GM21723 (cell line): ENCODE measurements at regions not wholly inside any gene's neighbourhood (a gene's known extent, or its start where the extent isn't known, plus 50 kb on each side); places are given as distances from the start of the nearest gene placed in this dataset.
"Not testable (repeated sequence)": the region's sequence is repeated elsewhere in the genome, so short reads cannot be mapped to it uniquely, and the experiment has no call there.

Experiments
- ATAC-seq: cut with Tn5 transposase; IDR thresholded peaks from one replicate; pipeline ENCODE4 v1.9.1; 2021; ENCODE audit warnings: mild to moderate bottlenecking, moderate library complexity; ENCODE audit not compliant: unreplicated experiment

DNA sequence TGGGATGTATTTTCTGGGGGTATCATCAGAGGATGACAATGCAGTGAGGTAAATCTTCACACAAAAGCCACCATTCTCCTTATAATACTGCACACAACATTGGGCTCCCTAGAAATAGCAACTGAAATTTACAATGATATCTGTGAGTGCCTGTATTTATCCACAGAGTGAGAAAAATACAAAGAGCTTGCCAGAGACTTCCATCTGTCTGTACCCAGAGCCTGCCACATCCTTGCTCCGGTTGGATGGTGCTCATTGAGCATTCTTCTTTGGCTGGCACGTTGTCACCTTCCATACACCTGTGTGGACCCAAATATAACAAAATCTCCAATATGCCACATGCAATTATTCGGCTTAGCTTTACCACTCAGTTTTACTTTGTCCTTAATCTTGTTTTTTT lies 189.5 kb upstream of the UFM1 start:
- ATAC-seq: no peak

DNA sequence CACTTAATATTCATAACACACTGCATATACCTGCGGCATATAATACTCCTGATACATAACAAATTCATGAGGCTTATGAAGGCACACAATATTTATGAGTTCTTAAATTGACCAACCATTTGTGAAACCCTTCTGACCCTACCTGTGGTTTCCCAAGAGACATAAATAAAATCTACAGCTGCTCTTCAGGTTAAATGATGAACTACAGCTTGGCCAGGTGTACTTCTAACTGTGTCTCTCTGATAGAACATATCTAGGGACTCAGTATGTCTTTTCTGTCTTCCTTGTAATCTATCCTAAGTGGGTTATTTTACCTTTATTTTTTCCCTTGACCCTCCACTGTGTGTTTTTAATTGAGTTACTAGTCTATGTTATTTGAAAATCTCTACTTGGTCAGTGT lies 189.9 kb upstream of the UFM1 start:
- no peak for ATAC-seq

DNA sequence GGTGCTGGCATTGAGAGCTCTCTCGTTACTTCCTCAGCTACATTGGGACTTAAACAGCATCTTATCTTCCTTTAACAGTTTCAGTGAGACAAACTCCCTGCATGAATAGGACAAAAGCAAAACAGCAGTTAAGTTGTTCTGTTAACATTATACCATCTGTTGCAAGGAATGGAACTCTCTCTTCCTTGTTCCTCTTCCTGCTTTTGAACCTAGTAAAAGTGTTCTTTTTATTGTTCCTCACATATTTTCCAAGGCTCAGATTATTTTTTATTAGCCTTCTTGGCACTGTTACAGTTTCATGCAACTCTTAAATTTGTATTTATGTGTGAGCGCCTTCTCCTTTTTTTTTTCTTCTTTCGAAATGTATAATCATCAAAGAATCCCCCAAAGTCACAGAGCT lies 202.6 kb upstream of the UFM1 start:
- no peak for ATAC-seq

DNA sequence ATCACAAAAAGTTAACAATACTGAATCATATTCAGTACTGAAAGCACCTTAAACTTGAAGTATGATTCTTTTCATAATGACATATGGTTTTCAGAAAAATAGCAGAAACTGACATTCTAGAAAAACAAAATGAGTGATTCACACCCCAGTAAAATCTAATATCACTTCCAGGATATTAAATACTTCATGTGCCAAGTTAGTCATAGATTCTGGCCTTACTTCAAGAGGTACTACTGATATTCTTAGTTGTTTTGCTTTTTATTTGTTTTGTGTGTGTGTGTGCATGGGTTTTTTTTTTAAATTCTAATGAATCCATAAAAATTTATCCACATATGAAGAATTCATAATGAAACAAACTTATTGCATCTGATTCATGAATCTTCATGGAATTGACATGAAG lies 207.9 kb upstream of the UFM1 start:
- ATAC-seq: no peak

DNA sequence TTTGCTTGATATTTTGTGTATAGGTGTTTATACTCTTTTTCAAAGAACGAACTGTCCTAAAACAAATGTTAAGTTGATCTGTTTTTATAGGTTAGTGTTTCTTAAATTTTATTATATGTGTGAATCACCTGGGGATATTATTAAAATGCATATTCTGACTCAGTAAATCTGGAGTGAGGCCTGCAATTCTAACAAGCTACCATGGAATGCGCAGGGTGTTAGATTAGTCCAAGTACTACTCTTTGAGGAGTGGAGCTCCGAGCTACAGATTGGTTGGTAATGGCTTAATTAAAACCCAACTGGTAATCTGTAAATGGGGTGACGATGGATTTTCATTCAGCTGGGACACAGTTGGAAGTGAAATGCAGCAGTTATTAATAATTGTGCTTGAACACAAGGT lies 214.1 kb upstream of the UFM1 start:
- no peak for ATAC-seq

DNA sequence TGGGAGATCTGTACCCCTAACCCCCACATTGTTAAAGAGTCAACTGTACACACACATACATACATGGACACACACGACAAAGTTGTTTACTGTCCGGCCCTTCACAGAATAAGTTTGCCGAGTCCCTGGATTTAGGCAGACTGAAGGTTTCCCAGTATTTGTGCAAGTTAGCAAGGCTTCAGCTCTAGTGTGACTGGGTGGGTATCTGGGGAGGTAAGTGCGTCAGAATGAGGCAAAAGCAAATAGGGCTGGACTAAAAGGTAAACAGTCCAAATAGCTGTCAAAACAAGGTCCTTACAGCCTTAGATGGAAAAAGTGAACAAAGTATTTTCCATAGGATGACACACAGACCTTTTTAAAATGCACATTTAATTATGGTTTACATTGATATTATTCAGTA lies 228.4 kb upstream of the UFM1 start:
- ATAC-seq: no peak

DNA sequence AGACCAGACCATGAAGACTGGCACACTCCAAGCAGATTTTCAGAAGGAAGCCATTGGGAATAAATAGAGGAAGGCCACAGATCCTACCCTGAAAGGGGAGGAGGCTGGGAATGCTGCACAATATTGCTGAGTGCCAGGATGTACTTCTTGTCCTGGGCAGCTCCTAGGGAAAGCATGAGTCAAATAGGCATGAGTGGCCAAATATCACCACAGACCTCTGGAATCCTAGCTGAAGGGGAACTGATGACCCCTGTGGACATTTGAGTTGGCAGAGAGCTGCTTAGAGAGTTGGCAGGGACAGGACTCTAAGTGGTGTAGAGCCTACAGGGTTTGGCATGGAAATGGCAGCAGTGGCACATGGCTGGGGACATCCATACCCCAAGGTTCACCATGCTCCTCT lies 234.3 kb upstream of the TRPC4 start:
- ATAC-seq: no peak

DNA sequence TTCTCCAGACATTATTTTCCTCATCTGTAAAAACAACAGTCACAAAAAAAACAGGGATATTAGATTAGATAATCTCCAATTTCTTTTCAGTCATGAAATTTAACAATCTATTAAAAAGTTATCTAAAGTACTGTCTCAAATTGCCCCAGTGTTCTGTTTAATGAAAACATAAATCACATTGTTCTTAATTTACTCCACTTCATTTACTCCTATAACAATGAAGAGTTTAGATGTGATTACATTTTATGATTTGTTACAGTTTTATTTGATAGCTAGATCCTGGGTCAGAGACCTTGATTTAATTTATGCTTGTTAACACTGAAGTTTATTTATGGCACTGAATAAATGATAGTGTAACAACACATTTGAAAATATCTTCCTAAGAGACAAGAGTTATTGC lies 230.2 kb upstream of the TRPC4 start:
- no peak for ATAC-seq

DNA sequence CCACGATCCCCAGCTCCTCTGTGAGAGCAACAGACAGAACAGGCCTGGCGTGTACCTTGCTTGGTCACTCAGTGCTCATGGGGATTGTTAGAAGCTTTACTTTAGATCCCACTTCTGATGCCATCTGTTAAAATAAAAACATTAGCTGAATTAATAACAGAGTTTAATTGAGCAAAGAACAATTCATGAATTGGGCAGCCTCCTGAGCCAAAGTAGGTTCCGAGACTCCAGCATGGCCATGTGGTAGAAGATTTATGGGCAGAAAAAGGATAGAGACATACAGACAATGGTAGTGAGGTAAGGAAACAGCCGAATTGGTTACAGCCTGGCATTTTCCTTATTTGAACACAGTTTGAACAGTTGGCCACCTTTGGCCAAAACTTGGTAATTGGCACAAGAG lies 223.9 kb upstream of the TRPC4 start:
- no peak for ATAC-seq

DNA sequence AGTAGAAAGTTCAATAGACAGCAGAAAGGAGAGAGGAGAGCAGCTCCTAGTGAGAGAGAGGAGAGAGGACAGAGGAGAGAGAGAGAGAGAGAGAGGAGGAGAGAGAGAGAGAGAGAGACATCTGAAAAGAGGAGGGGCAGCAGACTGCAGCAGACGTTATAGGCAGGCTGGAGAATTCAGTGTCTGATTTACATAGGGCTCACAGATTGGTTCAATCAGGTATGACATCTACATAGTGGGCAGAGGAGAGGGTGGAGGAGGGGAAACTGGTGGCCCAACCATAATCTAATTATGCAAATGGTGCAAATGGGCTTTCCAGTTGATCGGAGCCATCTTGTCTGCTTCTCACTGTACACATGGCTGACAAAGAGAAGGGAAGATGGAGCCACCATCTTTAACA lies 221.3 kb upstream of the TRPC4 start:
- no peak for ATAC-seq

DNA sequence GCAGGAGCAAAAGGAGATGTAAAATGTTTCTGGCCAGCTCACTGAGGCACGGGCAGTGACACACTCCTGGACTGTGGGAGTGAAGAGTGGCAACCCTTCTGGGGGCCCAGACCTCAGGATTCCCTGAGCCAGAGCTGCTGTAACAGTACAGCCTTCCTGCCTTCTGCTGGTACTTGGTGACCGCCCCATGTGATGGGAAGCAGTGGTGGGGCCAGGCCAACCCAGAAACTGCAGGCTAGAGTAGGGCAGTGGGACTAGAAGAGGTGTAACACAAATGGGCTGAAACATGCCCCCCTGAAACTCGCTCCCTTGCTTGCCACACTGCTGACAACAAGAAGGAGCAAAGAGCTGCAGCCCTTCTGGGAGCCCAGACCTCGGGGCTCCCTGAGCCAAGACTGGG lies 217.1 kb upstream of the TRPC4 start:
- ATAC-seq: no peak

DNA sequence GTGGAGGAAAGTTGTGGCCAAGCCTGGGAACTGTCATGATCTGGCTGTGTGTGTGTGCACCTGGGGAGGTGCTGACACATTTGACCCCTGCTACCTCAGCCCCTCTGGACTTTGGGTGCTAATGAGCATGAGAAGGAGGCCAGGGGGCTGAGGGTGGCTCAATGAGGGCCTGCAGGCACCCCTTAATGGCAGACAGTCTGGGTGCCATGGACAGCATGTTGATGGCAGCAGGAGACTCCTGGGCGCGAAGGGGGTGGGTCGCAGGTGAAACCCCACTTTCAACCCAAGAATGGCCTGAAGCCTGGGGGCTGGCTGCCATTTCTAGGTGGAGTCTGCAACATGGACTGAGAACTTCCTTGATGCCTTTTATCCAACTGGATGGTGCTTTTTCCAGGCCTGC lies 216.4 kb upstream of the TRPC4 start:
- no peak for ATAC-seq

DNA sequence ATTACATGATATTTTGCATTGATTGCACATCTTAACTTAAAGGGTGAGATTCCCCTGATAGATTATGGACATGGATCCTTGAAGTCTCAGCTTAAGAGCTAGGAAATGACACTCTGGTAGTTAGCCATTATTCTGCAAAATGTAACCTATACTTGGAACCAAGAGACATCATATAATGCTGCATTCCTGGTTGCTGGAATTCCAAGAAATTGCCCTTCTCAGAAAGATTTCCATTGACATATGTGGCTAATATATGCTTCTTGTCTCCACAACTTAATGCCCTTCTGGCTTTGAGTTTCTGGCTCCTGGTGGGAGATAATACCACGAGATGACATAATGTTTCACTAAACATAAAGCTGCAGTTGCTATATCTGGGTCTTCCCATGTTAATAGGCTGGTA lies 204.4 kb upstream of the TRPC4 start:
- ATAC-seq: no peak

DNA sequence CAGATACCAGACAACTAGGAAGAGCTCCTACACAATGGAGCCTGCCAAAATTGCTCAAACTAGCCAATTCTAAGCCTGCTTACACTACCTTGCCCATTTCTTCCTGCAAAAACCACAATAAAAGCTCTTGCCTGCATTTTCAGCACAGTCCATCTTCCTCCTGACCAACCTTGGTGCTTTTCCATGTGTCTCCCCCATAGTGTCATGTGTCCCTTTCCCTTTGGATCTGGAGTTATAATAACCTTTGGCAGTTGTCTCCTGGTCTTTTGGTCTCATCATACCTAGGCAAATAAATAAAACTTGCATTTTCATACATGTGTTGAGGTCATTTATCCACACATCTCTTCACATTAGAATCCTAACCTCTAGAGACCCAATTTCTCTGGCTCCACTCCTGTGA lies 203.1 kb upstream of the TRPC4 start:
- no peak for ATAC-seq

DNA sequence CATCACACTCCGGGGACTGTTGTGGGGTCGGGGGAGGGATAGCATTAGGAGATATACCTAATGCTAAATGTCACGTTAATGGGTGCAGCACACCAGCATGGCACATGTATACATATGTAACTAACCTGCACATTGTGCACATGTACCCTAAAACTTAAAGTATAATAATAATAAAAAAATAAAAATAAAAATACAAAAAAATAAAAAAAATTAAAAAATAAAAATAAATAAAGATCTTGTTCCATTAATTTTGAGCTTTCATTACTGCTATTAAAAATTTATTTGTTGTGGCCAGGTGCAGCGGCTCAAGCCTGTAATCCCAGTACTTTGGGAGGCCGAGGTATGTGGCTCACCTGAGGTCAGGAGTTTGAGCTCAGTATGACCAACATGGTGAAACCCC lies 201.8 kb upstream of the TRPC4 start:
- not testable (repeated sequence) for ATAC-seq

DNA sequence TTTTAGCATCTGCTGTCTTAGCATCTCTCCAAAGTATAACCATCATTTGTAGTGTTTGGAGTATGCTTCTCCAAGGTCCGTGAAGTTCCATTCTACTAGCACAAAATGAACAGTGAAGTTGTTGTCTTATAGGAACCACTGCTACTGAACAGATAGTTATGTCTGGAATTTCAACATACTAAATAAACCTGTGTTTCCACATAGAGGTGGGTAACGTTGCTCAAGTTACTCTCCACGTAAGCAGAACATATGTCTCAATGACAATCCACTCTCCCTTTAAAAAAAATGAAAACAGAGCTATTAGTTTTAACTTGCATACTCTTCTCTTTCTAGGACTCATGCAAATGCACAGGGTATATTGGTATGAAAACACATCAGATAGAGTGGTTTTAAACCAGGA lies 184.3 kb upstream of the TRPC4 start:
- ATAC-seq: no peak

DNA sequence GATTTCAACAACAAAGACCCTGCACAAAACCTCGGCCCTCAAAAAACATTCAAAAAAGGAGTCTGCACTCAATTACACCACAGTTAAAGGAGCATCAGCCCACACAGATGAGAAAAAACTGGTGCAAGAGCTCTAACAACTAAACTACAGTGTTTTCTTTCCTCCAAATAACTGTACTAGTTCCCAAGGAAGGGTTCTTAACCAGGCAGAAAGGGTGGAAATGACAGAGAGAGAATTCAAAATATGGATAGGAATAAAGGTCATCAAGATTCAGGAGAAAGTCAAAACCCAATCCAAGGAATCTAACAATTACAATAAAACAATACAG lies 176.4 kb upstream of the TRPC4 start:
- no peak for ATAC-seq

DNA sequence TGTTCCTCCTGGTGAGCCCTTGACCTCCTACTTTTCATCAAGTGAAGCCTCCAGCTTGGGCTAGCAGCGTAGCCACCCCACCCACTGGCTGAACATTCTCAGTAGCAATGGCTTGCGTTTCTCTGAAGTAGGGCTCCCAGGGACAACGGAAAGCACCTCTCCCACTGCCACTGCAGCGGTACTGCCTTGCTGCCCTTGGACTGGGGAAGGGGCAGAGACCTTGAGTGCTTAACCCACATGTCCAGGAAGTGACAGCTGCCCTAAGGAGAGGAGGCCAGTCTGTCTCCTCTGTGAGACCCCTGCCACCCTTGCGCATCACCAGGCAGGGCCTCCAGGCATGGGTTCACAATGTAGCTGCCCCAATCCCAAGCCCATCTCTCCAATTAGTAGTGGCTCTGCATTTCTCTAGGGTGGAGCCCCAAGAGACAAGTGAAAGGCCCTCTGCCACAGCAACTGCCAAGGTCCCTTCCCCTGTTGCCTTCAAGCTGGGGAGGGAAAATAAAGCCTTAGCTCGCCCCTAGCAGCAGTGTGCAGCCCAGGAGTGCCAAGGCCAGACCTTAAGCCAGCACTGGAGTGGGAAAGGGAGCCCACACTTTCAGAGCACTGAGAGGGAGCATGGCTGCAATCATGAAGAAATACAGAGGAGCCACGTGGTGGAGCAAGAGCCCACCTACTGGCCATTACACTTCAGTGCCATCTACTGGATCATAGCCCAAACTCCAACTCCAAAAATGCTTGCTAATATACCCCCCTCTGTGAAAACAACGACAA lies 175.9 kb upstream of the TRPC4 start:
- ATAC-seq: peak; percentile 79

DNA sequence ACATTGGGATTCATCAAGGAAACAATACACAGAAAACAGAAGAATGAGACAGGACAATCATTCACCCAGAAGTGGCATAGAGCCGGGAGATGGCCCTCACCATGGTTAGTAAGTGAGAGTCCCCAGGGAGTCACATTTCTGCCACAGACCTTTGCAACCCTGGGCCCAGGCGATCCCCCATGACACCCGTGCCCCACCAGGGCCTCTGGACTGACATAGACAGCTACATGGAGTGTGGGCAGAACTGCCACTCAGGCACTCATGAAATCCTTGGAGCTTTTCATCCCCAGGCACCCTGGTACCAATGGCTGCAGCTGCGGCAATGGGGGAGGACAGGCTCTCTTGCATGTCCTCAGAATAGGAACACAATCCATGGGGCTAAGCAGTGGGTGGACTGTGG lies 174.5 kb upstream of the TRPC4 start:
- ATAC-seq: no peak

DNA sequence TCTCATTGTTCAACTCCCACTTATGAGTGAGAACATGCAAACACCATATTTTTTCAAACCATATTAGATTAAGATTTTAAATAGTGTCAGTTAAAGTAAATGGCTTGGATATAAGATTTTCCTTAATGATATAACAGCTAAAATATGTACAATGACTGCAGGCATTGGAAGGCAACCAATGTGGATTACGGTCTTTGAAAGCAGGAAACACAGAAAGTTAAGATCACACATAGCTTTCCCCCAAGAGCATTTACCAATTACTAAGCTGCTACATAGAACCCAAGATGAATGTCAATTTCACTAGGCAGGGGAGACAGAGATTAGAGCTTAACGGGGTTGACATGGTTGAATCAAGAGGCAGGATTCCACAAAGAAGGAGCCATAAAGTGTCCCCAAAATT lies 173.2 kb upstream of the TRPC4 start:
- ATAC-seq: no peak

DNA sequence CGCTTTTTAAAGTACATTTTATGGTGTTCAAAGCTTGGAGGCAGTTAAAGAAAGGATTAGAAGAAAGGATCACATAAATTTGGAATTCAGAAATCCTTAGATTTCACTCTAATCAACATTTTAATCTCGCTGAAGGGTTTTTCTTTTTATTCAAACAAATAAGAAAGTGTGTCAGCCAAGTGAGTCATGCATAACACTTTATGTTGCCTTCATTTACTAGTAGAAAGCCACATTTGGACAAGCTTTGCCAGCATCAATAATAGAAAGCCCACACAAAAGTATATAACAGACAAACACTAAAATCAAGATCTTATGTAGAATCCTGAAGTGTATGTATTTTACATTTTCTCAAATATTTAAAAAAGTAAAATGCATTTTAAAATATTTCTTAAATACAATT lies 154.9 kb upstream of the TRPC4 start:
- ATAC-seq: no peak

DNA sequence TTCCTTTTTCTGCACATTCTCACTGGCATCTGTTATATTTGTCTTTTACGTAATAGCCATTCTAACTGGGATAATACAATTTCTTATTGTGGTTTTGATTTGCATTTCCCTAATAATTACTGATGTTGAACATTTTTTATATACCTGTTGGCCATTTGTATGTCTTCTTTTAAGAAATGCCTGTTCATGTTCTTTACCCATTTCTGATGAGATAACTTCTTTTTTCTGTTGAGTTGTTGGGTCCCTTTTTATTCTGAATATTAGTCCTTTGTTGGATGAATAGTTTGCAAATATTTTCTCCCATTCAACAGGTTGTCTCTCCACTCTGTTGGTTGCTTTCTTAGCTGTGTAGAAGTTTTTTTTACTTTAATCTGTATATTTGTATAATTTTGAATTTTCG lies 147.7 kb upstream of the TRPC4 start:
- no peak for ATAC-seq

DNA sequence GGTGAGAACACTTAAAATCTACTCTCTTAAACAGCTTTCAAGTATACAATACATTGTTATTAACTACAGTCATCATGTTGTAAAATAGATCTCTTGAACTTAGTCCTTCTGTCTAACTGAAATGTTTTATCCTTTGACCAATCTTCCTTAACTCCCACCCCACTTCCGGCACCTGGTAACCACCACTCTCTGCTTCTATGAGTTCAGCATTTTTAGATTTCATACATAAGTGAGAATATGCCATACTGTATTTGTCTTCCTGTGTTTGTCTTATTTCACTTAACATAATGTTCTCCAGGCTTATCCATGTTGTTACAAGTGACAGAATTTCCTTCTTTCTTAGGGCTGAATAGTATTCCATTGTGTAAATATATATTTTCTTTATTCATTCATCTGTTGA lies 144.1 kb upstream of the TRPC4 start:
- no peak for ATAC-seq

DNA sequence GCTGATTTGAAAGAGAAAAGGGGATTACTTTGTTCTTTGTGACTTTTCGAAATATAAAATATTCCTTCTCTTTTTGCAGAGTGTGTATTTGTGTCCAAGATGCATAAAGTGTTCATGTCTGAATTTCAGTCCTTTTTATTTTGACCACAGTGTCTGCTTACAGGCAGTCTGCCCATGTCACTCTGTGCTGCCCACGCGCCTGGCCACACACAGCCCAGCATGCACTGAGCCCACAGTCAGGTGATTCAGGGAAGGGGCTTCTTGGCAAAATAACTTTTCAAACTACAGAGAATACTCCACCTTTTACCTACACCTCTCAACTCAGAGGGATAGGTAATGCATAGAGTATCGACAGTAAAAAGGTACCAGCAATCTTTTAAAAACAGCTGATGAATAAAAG lies 142.5 kb upstream of the TRPC4 start:
- no peak for ATAC-seq
